GM12878 (cell line): ENCODE measurements at regions not wholly inside any gene's neighbourhood (a gene's known extent, or its start where the extent isn't known, plus 50 kb on each side); places are given as distances from the start of the nearest gene placed in this dataset.

Source experiments
- ATAC-seq: fragments of 200-7000 bp; cut with Tn5 transposase; 3 replicates; pipeline ENCODE4 v1.9.1; 2020; ENCODE audit warnings: mild to moderate bottlenecking, moderate library complexity
- BruUV-seq: library from RNA; stranded (reverse); fragments of 400-500 nt; replicated peaks from 2 replicates; lab custom pipeline; 2021; lab: Mats Ljungman, UMichigan
- CTCF ChIA-PET: fragments of 300-600 bp; sonication (Branson Sonifier 250); formaldehyde crosslinking; extraction: SDS; loops from one replicate; lab custom pipeline; 2021; ENCODE audit warnings: inconsistent platforms; lab: Yijun Ruan, JAX
- POLR2A ChIA-PET: fragments of 350-600 bp; formaldehyde crosslinking; extraction: SDS; loops from one replicate; lab custom pipeline; 2021; ENCODE audit warnings: inconsistent platforms; lab: Charles Lee
- RAD21 ChIA-PET: fragments of 300-600 bp; sonication (Branson Sonifier 250); formaldehyde crosslinking; loops from one replicate; lab custom pipeline; 2023; ENCODE audit warnings: antibody characterized with exemption; ENCODE audit not compliant: unreplicated experiment; lab: Charles Lee
- SMC1A ChIA-PET: fragments of 300-600 bp; sonication (Branson Sonifier 250); formaldehyde crosslinking; loops from one replicate; lab custom pipeline; 2023; ENCODE audit not compliant: unreplicated experiment, uncharacterized antibody; lab: Charles Lee
- DNase-seq: peaks from one replicate; pipeline ENCODE4 v3.0.0-alpha.2; 2011; ENCODE audit warnings: low read depth, low spot score
- FAIRE-seq: peaks from 3 replicates; lab custom pipeline; 2011; peaks lifted over from hg19 to GRCh38; lab: Jason Lieb, UNC
- H2AFZ ChIP-seq: 2 replicates; pipeline ENCODE4 v1.6.0; 2011; ENCODE audit warnings: low read depth, low read length, control low read depth; ENCODE audit not compliant: control insufficient read depth
- H3K27ac ChIP-seq: 2 replicates; pipeline ENCODE4 v1.5.1; 2011; ENCODE audit warnings: control low read depth; ENCODE audit not compliant: control insufficient read depth, insufficient read depth
- H3K27me3 ChIP-seq, 2 experiments: replicated peaks in 1 of 2; 2 replicates each; pipeline versions ENCODE4 v1.6.0 to v1.6.1; 2011; ENCODE audit warnings: low read length in 1 of 2; ENCODE audit not compliant: control insufficient read depth in 2 of 2, insufficient read depth in 2 of 2
- H3K36me3 ChIP-seq, 2 experiments: 2 replicates each; pipeline ENCODE4 v1.5.1; 2011; ENCODE audit warnings: low read length in 1 of 2; ENCODE audit not compliant: control insufficient read depth in 2 of 2, insufficient read depth in 2 of 2
- H3K4me1 ChIP-seq: 2 replicates; pipeline ENCODE4 v1.6.1; 2011; ENCODE audit warnings: mild to moderate bottlenecking, low read length, moderate library complexity, mixed read lengths; ENCODE audit not compliant: control insufficient read depth, insufficient read depth
- H3K4me2 ChIP-seq: 2 replicates; pipeline ENCODE4 v1.6.0; 2011; ENCODE audit warnings: control low read depth; ENCODE audit not compliant: control insufficient read depth, insufficient read depth
- H3K4me3 ChIP-seq: fragments of 200-600 bp; sonication (generic); 2 replicates; pipeline ENCODE4 v1.5.1; 2016
- H3K79me2 ChIP-seq: 2 replicates; pipeline ENCODE4 v1.6.0; 2011; ENCODE audit warnings: low read length; ENCODE audit not compliant: control insufficient read depth, insufficient read depth
- H3K9ac ChIP-seq: 2 replicates; pipeline ENCODE4 v1.8.0; 2011; ENCODE audit warnings: low read length, control low read depth, mixed read lengths; ENCODE audit not compliant: control insufficient read depth, insufficient read depth
- H3K9me3 ChIP-seq: replicated peaks from 3 replicates; pipeline ENCODE4 v1.5.1; 2011; ENCODE audit warnings: mild to moderate bottlenecking, low read length; ENCODE audit not compliant: control insufficient read depth, insufficient read depth
- H4K20me1 ChIP-seq: 2 replicates; pipeline ENCODE4 v1.6.0; 2011; ENCODE audit not compliant: control insufficient read depth, insufficient read depth
- BACH1 ChIP-seq: fragments of 450-650 bp; IDR thresholded peaks from 2 replicates; pipeline ENCODE4 v1.6.1; 2017; ENCODE audit warnings: mild to moderate bottlenecking, borderline replicate concordance
- CBX3 ChIP-seq: fragments of 200-600 bp; sonication (generic); IDR thresholded peaks from 2 replicates; pipeline ENCODE4 v1.6.1; 2016; ENCODE audit warnings: low read depth, borderline replicate concordance
- CEBPB ChIP-seq, 2 experiments: fragments of 150-350 bp in 1 of 2; IDR thresholded peaks; 2 replicates each; pipeline ENCODE4 v1.6.1; 2012 to 2014; ENCODE audit warnings: low read depth in 2 of 2, low read length in 2 of 2, borderline replicate concordance in 1 of 2, inconsistent platforms in 1 of 2
- CREM ChIP-seq: IDR thresholded peaks from 2 replicates; pipeline ENCODE4 v1.6.1; 2014; ENCODE audit warnings: antibody characterized with exemption, low read depth
- FOS ChIP-seq: IDR thresholded peaks from 3 replicates; pipeline ENCODE4 v1.6.1; 2011; ENCODE audit warnings: borderline replicate concordance; ENCODE audit not compliant: insufficient read length; ENCODE audit errors: extremely low read depth
- FOXK2 ChIP-seq: fragments of 450-650 bp; IDR thresholded peaks from 2 replicates; pipeline ENCODE4 v1.6.1; 2017; ENCODE audit warnings: mild to moderate bottlenecking, moderate library complexity
- IKZF2 ChIP-seq, 2 experiments: fragments of 450-650 bp; IDR thresholded peaks; 2 replicates each; pipeline ENCODE4 v1.6.1; 2017; ENCODE audit warnings: mild to moderate bottlenecking in 2 of 2, moderate library complexity in 2 of 2
- LARP7 ChIP-seq: fragments of 450-650 bp; IDR thresholded peaks from 2 replicates; pipeline ENCODE4 v1.6.1; 2017; ENCODE audit warnings: mild to moderate bottlenecking
- MYB ChIP-seq: fragments of 150-350 bp; IDR thresholded peaks from 2 replicates; pipeline ENCODE4 v1.6.1; 2014; ENCODE audit warnings: mild to moderate bottlenecking, low read depth, low read length, borderline replicate concordance
- NBN ChIP-seq: fragments of 450-650 bp; IDR thresholded peaks from 2 replicates; pipeline ENCODE4 v1.6.1; 2016
- NR2C2 ChIP-seq: IDR thresholded peaks from 2 replicates; pipeline ENCODE4 v1.6.1; 2011; ENCODE audit warnings: borderline replicate concordance, low read depth; ENCODE audit not compliant: control insufficient read depth, insufficient read length
- SMC3 ChIP-seq: IDR thresholded peaks from 2 replicates; pipeline ENCODE4 v1.6.1; 2011; ENCODE audit warnings: low read length, improper control_type of control experiment, borderline replicate concordance
- STAT3 ChIP-seq: IDR thresholded peaks from 2 replicates; pipeline ENCODE4 v1.6.1; 2011; ENCODE audit warnings: low read depth, low read length, improper control_type of control experiment
- SUPT20H ChIP-seq: IDR thresholded peaks from 2 replicates; pipeline ENCODE4 v1.6.1; 2011; ENCODE audit warnings: low read depth, mild to moderate bottlenecking, low read length, moderate library complexity, borderline replicate concordance; ENCODE audit not compliant: control insufficient read depth
- TBL1XR1 ChIP-seq: IDR thresholded peaks from 2 replicates; pipeline ENCODE4 v1.6.1; 2012; ENCODE audit warnings: low read depth, low read length, improper control_type of control experiment
- TCF12 ChIP-seq: IDR thresholded peaks from 2 replicates; pipeline ENCODE4 v1.6.1; 2011; ENCODE audit warnings: low read depth, mild to moderate bottlenecking, low read length
- TCF3 ChIP-seq: IDR thresholded peaks from 2 replicates; pipeline ENCODE4 v1.6.1; 2012; ENCODE audit warnings: low read depth, mild to moderate bottlenecking, low read length, borderline replicate concordance; ENCODE audit not compliant: insufficient read depth
- WGBS: methylation state at CpG from one replicate; pipeline ENCODE4 v1.1.6; 2016; ENCODE audit warnings: low lambda C conversion rate; ENCODE audit not compliant: insufficient replicate concordance, insufficient coverage; ENCODE audit errors: missing lambda C conversion rate; 5-methylcytosine and 5-hydroxymethylcytosine counted together
- in situ Hi-C: fragments of 300-500 bp; cut with MboI; formaldehyde crosslinking; loops from 9 replicates; pipeline ENCODE4 v1.14.3; 2018; ENCODE audit warnings: mixed read lengths
- intact Hi-C: fragments of 100-400 bp; cut with micrococcal nuclease; formaldehyde crosslinking; loops from one replicate; pipeline ENCODE4 v1.14.2; 2022; ENCODE audit not compliant: unreplicated experiment
- TF ChIP-seq, protein P1 (sequence below): fragments of 150-350 bp; IDR thresholded peaks from 2 replicates; pipeline ENCODE4 v1.6.1; 2016; ENCODE audit warnings: low read depth, low read length

GRCh38 chr18:70494524-70494923, 205.7 kb downstream of the SOCS6 start:
- Histone ChIP-seq H3K4me3 (no peak overlapping the region), H4K20me1 (no peaks in the 10 kb centered on the region), H3K36me3 (no peaks in the 10 kb centered on the region), H3K79me2 (no peaks in the 10 kb centered on the region), H3K4me1 (no peaks in the 10 kb centered on the region), H3K9ac (no peak overlapping the region), H3K9me3 (no peaks in the 10 kb centered on the region), H3K27ac (no peak overlapping the region), H2AFZ (no peak overlapping the region), H3K27me3 (no peaks in the 10 kb centered on the region), H3K4me2 (no peak overlapping the region)
- intact Hi-C loops (loop anchor here (10.0 kb wide), 1 partner anchor 1290 kb away; no protein-coding TSS in a partner anchor), in situ Hi-C loops (no loop called here)
- no peak for FAIRE-seq
- DNase-seq: no peak
- 0% methylated on average over 2 of the region's 2 CpGs for WGBS
- TF ChIP-seq LARP7 (no peak), TBL1XR1 (no peak), NR2C2 (no peak), FOS (no peak), CEBPB (IDR thresholded peaks at IDR 0.05; ENCODE audit: borderline replicate concordance in 1 of 2, low read depth in 2 of 2, low read length in 2 of 2) (no peak), STAT3 (no peak), MYB (no peak), SMC3 (no peak), FOXK2 (no peak), SUPT20H (no peak), TCF12 (no peak), NBN (no peak), CBX3 (no peak), BACH1 (no peak), CREM (no peak), IKZF2 (IDR thresholded peaks at IDR 0.05) (no peak), TCF3 (no peak)
- TF ChIP-seq, protein P1, sequence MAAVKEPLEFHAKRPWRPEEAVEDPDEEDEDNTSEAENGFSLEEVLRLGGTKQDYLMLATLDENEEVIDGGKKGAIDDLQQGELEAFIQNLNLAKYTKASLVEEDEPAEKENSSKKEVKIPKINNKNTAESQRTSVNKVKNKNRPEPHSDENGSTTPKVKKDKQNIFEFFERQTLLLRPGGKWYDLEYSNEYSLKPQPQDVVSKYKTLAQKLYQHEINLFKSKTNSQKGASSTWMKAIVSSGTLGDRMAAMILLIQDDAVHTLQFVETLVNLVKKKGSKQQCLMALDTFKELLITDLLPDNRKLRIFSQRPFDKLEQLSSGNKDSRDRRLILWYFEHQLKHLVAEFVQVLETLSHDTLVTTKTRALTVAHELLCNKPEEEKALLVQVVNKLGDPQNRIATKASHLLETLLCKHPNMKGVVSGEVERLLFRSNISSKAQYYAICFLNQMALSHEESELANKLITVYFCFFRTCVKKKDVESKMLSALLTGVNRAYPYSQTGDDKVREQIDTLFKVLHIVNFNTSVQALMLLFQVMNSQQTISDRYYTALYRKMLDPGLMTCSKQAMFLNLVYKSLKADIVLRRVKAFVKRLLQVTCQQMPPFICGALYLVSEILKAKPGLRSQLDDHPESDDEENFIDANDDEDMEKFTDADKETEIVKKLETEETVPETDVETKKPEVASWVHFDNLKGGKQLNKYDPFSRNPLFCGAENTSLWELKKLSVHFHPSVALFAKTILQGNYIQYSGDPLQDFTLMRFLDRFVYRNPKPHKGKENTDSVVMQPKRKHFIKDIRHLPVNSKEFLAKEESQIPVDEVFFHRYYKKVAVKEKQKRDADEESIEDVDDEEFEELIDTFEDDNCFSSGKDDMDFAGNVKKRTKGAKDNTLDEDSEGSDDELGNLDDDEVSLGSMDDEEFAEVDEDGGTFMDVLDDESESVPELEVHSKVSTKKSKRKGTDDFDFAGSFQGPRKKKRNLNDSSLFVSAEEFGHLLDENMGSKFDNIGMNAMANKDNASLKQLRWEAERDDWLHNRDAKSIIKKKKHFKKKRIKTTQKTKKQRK: no peak
- no peak; the same call in 2 of the 3 replicates for ATAC-seq
- ChIA-PET SMC1A (no interaction called here), POLR2A (no interaction called here), RAD21 (interaction anchor here (0.6 kb wide), 1 partner anchor 208 kb away, joined by 3 read pairs; no protein-coding TSS in a partner anchor), CTCF (interaction anchor here (0.7 kb wide), 1 partner anchor 82 kb away, joined by 3 read pairs; no protein-coding TSS in a partner anchor)
- no TSS peak for BruUV-seq
